GM23338 (cell line): ENCODE measurements at regions not wholly inside any gene's neighbourhood (a gene's known extent, or its start where the extent isn't known, plus 50 kb on each side); places are given as distances from the start of the nearest gene placed in this dataset.
A peak's percentile ranks its signal among the peaks of the same experiment; 100 is the strongest.

Source experiments
- ATAC-seq: fragments of 200-7000 bp; cut with Tn5 transposase; 3 replicates; pipeline ENCODE4 v1.9.1; 2020
- DNase-seq: peaks from one replicate; pipeline ENCODE4 v3.0.0-alpha.2; 2015; ENCODE audit warnings: low spot score
- H2AFZ ChIP-seq: fragments of 200-600 bp; sonication (generic); 2 replicates; pipeline ENCODE4 v1.8.0; 2016; ENCODE audit warnings: antibody characterized with exemption, mild to moderate bottlenecking, moderate library complexity
- H3F3A ChIP-seq: fragments of 200-600 bp; sonication (generic); replicated peaks from 2 replicates; pipeline ENCODE4 v1.8.0; 2017; ENCODE audit warnings: antibody characterized with exemption, mixed run types, low read depth
- H3K27ac ChIP-seq: fragments of 200-600 bp; sonication (generic); 2 replicates; pipeline ENCODE4 v1.6.1; 2016; ENCODE audit warnings: low read depth
- H3K27me3 ChIP-seq: fragments of 200-600 bp; sonication (generic); 2 replicates; pipeline ENCODE4 v1.8.0; 2016; ENCODE audit warnings: mild to moderate bottlenecking, mixed run types, moderate library complexity; ENCODE audit not compliant: insufficient read depth
- H3K36me3 ChIP-seq: fragments of 200-600 bp; sonication (generic); 2 replicates; pipeline ENCODE4 v1.8.0; 2016; ENCODE audit warnings: mild to moderate bottlenecking; ENCODE audit not compliant: insufficient read depth
- H3K4me1 ChIP-seq: fragments of 200-600 bp; sonication (generic); 2 replicates; pipeline ENCODE4 v1.8.0; 2016; ENCODE audit warnings: mild to moderate bottlenecking, moderate library complexity; ENCODE audit not compliant: insufficient read depth
- H3K4me2 ChIP-seq: fragments of 200-600 bp; sonication (generic); 2 replicates; pipeline ENCODE4 v1.7.1; 2017; ENCODE audit warnings: mixed run types
- H3K4me3 ChIP-seq: fragments of 200-600 bp; sonication (generic); 2 replicates; pipeline ENCODE4 v1.6.1; 2016; ENCODE audit warnings: mixed run types
- H3K79me2 ChIP-seq: fragments of 200-600 bp; sonication (generic); replicated peaks from 2 replicates; pipeline ENCODE4 v1.8.0; 2017; ENCODE audit warnings: mild to moderate bottlenecking; ENCODE audit not compliant: insufficient read depth
- H3K9me2 ChIP-seq: fragments of 200-600 bp; sonication (generic); 2 replicates; pipeline ENCODE4 v1.8.0; 2017; ENCODE audit not compliant: insufficient read depth
- H4K20me1 ChIP-seq: fragments of 200-600 bp; sonication (generic); replicated peaks from 2 replicates; pipeline ENCODE4 v1.8.0; 2017; ENCODE audit warnings: mild to moderate bottlenecking; ENCODE audit not compliant: insufficient read depth
- H3K27ac Mint-ChIP-seq: 2 replicates; pipeline ENCODE4 v1.8.0; 2020; ENCODE audit warnings: inconsistent platforms, mild to moderate bottlenecking, moderate library complexity, mixed read lengths
- H3K27me3 Mint-ChIP-seq: 3 replicates; pipeline ENCODE4 v1.8.0; 2022; ENCODE audit warnings: low read depth, mild to moderate bottlenecking, moderate library complexity, mixed read lengths, inconsistent platforms; ENCODE audit not compliant: insufficient read depth, poor library complexity
- H3K36me3 Mint-ChIP-seq: 3 replicates; pipeline ENCODE4 v1.8.0; 2021; ENCODE audit warnings: low read depth, mild to moderate bottlenecking, inconsistent platforms, moderate library complexity, mixed read lengths
- H3K4me1 Mint-ChIP-seq: 3 replicates; pipeline ENCODE4 v1.8.0; 2020; ENCODE audit warnings: mild to moderate bottlenecking, inconsistent platforms, mixed read lengths
- H3K4me3 Mint-ChIP-seq: 3 replicates; pipeline ENCODE4 v1.8.0; 2021; ENCODE audit warnings: moderate library complexity, mild to moderate bottlenecking, inconsistent platforms, mixed read lengths
- H3K9me3 Mint-ChIP-seq: 3 replicates; pipeline ENCODE4 v1.8.0; 2020; ENCODE audit warnings: moderate library complexity, mild to moderate bottlenecking, inconsistent platforms, mixed read lengths
- CREB1 ChIP-seq: fragments of 250-450 bp; sonication (Bioruptor Pico); IDR thresholded peaks from 2 replicates; pipeline ENCODE4 v1.5.0; 2020; ENCODE audit warnings: low read depth, mild to moderate bottlenecking, moderate library complexity
- ETS1 ChIP-seq: IDR thresholded peaks from 2 replicates; pipeline ENCODE4 v1.6.1; 2016; ENCODE audit warnings: antibody characterized with exemption
- EZH2 ChIP-seq: fragments of 200-600 bp; sonication (generic); IDR thresholded peaks from one replicate; pipeline ENCODE4 v1.8.0; 2017; ENCODE audit warnings: antibody characterized with exemption, mild to moderate bottlenecking, low read depth; ENCODE audit not compliant: unreplicated experiment
- EZH2phosphoT487 ChIP-seq: fragments of 200-600 bp; sonication (generic); IDR thresholded peaks from one replicate; pipeline ENCODE4 v1.8.1; 2018; ENCODE audit warnings: antibody characterized with exemption; ENCODE audit not compliant: unreplicated experiment
- JUNB ChIP-seq: IDR thresholded peaks from one replicate; pipeline ENCODE4 v1.6.1; 2016; ENCODE audit warnings: antibody characterized with exemption; ENCODE audit not compliant: unreplicated experiment
- NANOG ChIP-seq: IDR thresholded peaks from 2 replicates; pipeline ENCODE4 v1.6.1; 2016; ENCODE audit warnings: antibody characterized with exemption, borderline replicate concordance
- POLR2AphosphoS5 ChIP-seq: IDR thresholded peaks from 2 replicates; pipeline ENCODE4 v1.6.1; 2016; ENCODE audit warnings: antibody characterized with exemption, low read depth
- REST ChIP-seq: IDR thresholded peaks from one replicate; pipeline ENCODE4 v1.6.1; 2018; ENCODE audit warnings: antibody characterized with exemption; ENCODE audit not compliant: unreplicated experiment
- STAT1 ChIP-seq: IDR thresholded peaks from one replicate; pipeline ENCODE4 v1.6.1; 2016; ENCODE audit warnings: antibody characterized with exemption; ENCODE audit not compliant: unreplicated experiment
- ZNF114 ChIP-seq: fragments of 250-450 bp; sonication (Bioruptor Pico); IDR thresholded peaks from 2 replicates; pipeline ENCODE4 v1.5.0; 2020; ENCODE audit warnings: mild to moderate bottlenecking, moderate library complexity
- ZNF331 ChIP-seq: fragments of 250-450 bp; sonication (Bioruptor Pico); IDR thresholded peaks from 2 replicates; pipeline ENCODE4 v1.5.0; 2020; ENCODE audit warnings: low read depth, mild to moderate bottlenecking, moderate library complexity
- ZNF462 ChIP-seq: fragments of 250-450 bp; sonication (Bioruptor Pico); IDR thresholded peaks from 2 replicates; pipeline ENCODE4 v1.5.0; 2020; ENCODE audit warnings: mild to moderate bottlenecking, moderate library complexity
- TF ChIP-seq, protein P1 (sequence below), 2 experiments: fragments of 200-600 bp in 1 of 2; sonication (generic) in 1 of 2; conservative IDR thresholded peaks; 2 replicates each; pipeline versions ENCODE4 v1.5.1 to v1.6.1; 2016 to 2017; ENCODE audit warnings: antibody characterized with exemption in 2 of 2, low read depth in 2 of 2, mild to moderate bottlenecking in 2 of 2, moderate library complexity in 1 of 2

GRCh38 chr4:185916231-185916630 is 104.2 kb upstream of the SORBS2 start:
- ATAC-seq: no peak
- Mint-ChIP-seq H3K4me3 (no peak overlapping the region), H3K27ac (no peak overlapping the region), H3K36me3 (no peaks in the 10 kb centered on the region), H3K9me3 (no peaks in the 10 kb centered on the region; the same call in 2 of the 3 replicates), H3K4me1 (peaks cover 29% of the 10 kb centered on the region), H3K27me3 (no peaks in the 10 kb centered on the region)
- no peaks in the 10 kb centered on the region for H3F3A ChIP-seq
- peaks cover 4% of the 10 kb centered on the region for H3K4me1 ChIP-seq
- H3K9me2 ChIP-seq: peaks cover 3% of the 10 kb centered on the region; the same call in 1 of the 2 replicates
- H3K79me2 ChIP-seq: no peaks in the 10 kb centered on the region
- 0 out of 2 replicates have a peak overlapping the region, but pooled peaks have one; percentile 34 for H3K4me2 ChIP-seq
- H3K4me3 ChIP-seq: no peak overlapping the region
- no peak for DNase-seq
- TF ChIP-seq EZH2phosphoT487 (no peak), CREB1 (CRISPR knock-in tag) (no peak), REST (no peak), ZNF114 (no peak), ZNF462 (no peak), ZNF331 (CRISPR knock-in tag) (no peak), STAT1 (no peak), NANOG (no peak), ETS1 (no peak), POLR2AphosphoS5 (no peak), EZH2 (no peak), JUNB (no peak)
- TF ChIP-seq, protein P1, sequence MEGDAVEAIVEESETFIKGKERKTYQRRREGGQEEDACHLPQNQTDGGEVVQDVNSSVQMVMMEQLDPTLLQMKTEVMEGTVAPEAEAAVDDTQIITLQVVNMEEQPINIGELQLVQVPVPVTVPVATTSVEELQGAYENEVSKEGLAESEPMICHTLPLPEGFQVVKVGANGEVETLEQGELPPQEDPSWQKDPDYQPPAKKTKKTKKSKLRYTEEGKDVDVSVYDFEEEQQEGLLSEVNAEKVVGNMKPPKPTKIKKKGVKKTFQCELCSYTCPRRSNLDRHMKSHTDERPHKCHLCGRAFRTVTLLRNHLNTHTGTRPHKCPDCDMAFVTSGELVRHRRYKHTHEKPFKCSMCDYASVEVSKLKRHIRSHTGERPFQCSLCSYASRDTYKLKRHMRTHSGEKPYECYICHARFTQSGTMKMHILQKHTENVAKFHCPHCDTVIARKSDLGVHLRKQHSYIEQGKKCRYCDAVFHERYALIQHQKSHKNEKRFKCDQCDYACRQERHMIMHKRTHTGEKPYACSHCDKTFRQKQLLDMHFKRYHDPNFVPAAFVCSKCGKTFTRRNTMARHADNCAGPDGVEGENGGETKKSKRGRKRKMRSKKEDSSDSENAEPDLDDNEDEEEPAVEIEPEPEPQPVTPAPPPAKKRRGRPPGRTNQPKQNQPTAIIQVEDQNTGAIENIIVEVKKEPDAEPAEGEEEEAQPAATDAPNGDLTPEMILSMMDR (conservative IDR thresholded peaks at IDR 0.05; ENCODE audit: low read depth in 2 of 2): no peak
- no peaks in the 10 kb centered on the region for H4K20me1 ChIP-seq
- H3K27me3 ChIP-seq: no peaks in the 10 kb centered on the region
- peak overlapping the region; percentile 3; the same call in 1 of the 2 replicates for H2AFZ ChIP-seq
- no peaks in the 10 kb centered on the region for H3K36me3 ChIP-seq
- no peak overlapping the region for H3K27ac ChIP-seq
